ENCODE measurements at regions not wholly inside any gene's neighbourhood (a gene's known extent, or its start where the extent isn't known, plus 50 kb on each side); places are given as distances from the start of the nearest gene placed in this dataset.

DNA sequence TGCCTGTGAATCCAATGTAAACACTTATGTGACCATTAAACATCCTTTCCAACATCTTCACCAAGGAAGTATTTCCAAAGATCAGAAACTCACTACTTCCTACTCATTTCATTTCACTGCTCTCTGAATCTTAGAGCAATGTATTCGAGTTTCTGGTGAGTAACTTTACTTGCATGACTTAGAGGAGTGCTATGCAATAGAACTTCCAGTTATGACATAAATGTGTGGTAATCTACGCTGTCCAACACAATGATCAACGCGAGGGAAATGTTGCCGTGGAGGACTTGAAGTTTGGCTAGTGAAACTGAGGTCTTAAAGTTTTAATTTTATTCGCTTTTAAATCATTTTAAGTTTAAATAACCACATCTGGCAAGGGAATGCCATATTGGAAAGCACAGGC, 1326.3 kb downstream of the XPNPEP1 start:
- TF ChIP-seq, protein P1, sequence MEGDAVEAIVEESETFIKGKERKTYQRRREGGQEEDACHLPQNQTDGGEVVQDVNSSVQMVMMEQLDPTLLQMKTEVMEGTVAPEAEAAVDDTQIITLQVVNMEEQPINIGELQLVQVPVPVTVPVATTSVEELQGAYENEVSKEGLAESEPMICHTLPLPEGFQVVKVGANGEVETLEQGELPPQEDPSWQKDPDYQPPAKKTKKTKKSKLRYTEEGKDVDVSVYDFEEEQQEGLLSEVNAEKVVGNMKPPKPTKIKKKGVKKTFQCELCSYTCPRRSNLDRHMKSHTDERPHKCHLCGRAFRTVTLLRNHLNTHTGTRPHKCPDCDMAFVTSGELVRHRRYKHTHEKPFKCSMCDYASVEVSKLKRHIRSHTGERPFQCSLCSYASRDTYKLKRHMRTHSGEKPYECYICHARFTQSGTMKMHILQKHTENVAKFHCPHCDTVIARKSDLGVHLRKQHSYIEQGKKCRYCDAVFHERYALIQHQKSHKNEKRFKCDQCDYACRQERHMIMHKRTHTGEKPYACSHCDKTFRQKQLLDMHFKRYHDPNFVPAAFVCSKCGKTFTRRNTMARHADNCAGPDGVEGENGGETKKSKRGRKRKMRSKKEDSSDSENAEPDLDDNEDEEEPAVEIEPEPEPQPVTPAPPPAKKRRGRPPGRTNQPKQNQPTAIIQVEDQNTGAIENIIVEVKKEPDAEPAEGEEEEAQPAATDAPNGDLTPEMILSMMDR (IDR thresholded peaks at IDR 0.05; ENCODE audit: low read length): no peak
- no peak for TF ChIP-seq EZH2 (IDR thresholded peaks at IDR 0.05; ENCODE audit: borderline replicate concordance, low read length)

All from OCI-LY1 (cell line).